ENCODE measurements at regions not wholly inside any gene's neighbourhood (a gene's known extent, or its start where the extent isn't known, plus 50 kb on each side); places are given as distances from the start of the nearest gene placed in this dataset.
A peak's percentile ranks its signal among the peaks of the same experiment; 100 is the strongest.

- Histone ChIP-seq H4K20me1 (ENCODE audit: insufficient read depth, low read length) (no peaks in the 10 kb centered on the region), H3K36me3 (ENCODE audit: insufficient read depth, low read length) (no peaks in the 10 kb centered on the region), H3K9ac (ENCODE audit: low read length) (peak overlapping the region; percentile 9), H3K27me3 (ENCODE audit: insufficient read depth, low read length) (peaks cover 3% of the 10 kb centered on the region), H2AFZ (ENCODE audit: low read depth, low read length) (peak overlapping the region; percentile 67), H3K4me2 (ENCODE audit: low read length) (peak overlapping the region; percentile 77), H3K4me3 (ENCODE audit: insufficient read depth, low read depth, low read length) (peak overlapping the region; percentile 26), H3K4me1 (ENCODE audit: insufficient read depth, low read length) (peaks cover 5% of the 10 kb centered on the region), H3K27ac (ENCODE audit: low read depth, low read length) (no peak overlapping the region), H3K9me3 (ENCODE audit: insufficient read depth, low read depth, low read length) (no peaks in the 10 kb centered on the region), H3K79me2 (ENCODE audit: insufficient read depth, low read length) (no peaks in the 10 kb centered on the region)
- peak overlapping the region; percentile 47 for H3K4me3 Mint-ChIP-seq (ENCODE audit: unreplicated experiment)
- H3K36me3 Mint-ChIP-seq (ENCODE audit: low read depth, unreplicated experiment) = no peaks in the 10 kb centered on the region
- FAIRE-seq (peak; percentile 49), DNase-seq (ENCODE audit: low read depth) (peak; percentile 65)
- H3K27me3 Mint-ChIP-seq (ENCODE audit: low read depth, unreplicated experiment) = peaks cover 8% of the 10 kb centered on the region
- no peaks in the 10 kb centered on the region for H3K9me3 Mint-ChIP-seq (ENCODE audit: unreplicated experiment)
- H3K4me1 Mint-ChIP-seq (ENCODE audit: low read depth, unreplicated experiment) = no peaks in the 10 kb centered on the region
- TF ChIP-seq CTCF (IDR thresholded peaks at IDR 0.05; ENCODE audit: insufficient read depth, low read depth, low read length) = peak; percentile 97
- no peak for TF ChIP-seq EZH2 (IDR thresholded peaks at IDR 0.05; ENCODE audit: insufficient read depth, low read length)
- H3K27ac Mint-ChIP-seq (ENCODE audit: unreplicated experiment) = no peak overlapping the region
Measured at GRCh38 chr6:110039364-110039980, 61.4 kb downstream of the GPR6 start.

DNA sequence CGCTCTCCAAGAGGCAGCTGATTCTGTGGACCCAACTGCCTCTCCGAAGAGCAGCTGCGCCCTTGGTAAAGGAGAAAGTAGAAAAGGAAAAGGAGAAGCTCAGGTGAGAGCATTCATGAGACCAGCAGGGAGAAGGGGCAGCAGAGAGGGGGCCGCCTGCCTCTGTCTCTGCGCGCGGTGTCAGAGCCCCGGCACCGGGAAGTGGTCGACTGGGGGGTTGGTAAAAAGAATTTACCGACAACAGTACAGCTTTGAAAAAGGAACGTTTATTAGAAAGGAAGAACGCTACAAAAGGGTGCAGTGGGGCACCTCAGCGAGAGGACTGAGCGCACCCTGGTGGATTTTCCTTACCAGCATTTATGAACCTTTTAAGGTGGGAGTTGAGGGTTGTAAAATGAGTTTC lies 61.9 kb downstream of the GPR6 start:
- H3K27ac ChIP-seq (ENCODE audit: low read depth, low read length) = no peak overlapping the region
- peak overlapping the region; percentile 9 for H3K9ac ChIP-seq (ENCODE audit: low read length)
- H3K4me1 Mint-ChIP-seq (ENCODE audit: low read depth, unreplicated experiment) = no peaks in the 10 kb centered on the region
- peak overlapping the region; percentile 47 for H3K4me3 Mint-ChIP-seq (ENCODE audit: unreplicated experiment)
- H3K36me3 ChIP-seq (ENCODE audit: insufficient read depth, low read length) = no peaks in the 10 kb centered on the region
- no peaks in the 10 kb centered on the region for H3K79me2 ChIP-seq (ENCODE audit: insufficient read depth, low read length)
- FAIRE-seq (no peak), DNase-seq (ENCODE audit: low read depth) (peak; percentile 14)
- peak overlapping the region; percentile 77 for H3K4me2 ChIP-seq (ENCODE audit: low read length)
- no peaks in the 10 kb centered on the region for H3K9me3 Mint-ChIP-seq (ENCODE audit: unreplicated experiment)
- H3K27ac Mint-ChIP-seq (ENCODE audit: unreplicated experiment) = no peak overlapping the region
- peaks cover 8% of the 10 kb centered on the region for H3K27me3 Mint-ChIP-seq (ENCODE audit: low read depth, unreplicated experiment)
- H4K20me1 ChIP-seq (ENCODE audit: insufficient read depth, low read length) = no peaks in the 10 kb centered on the region
- TF ChIP-seq CTCF (IDR thresholded peaks at IDR 0.05; ENCODE audit: insufficient read depth, low read depth, low read length) (peak; percentile 16), EZH2 (IDR thresholded peaks at IDR 0.05; ENCODE audit: insufficient read depth, low read length) (no peak)
- peaks cover 5% of the 10 kb centered on the region for H3K4me1 ChIP-seq (ENCODE audit: insufficient read depth, low read length)
- peak overlapping the region; percentile 26 for H3K4me3 ChIP-seq (ENCODE audit: insufficient read depth, low read depth, low read length)
- no peaks in the 10 kb centered on the region for H3K9me3 ChIP-seq (ENCODE audit: insufficient read depth, low read depth, low read length)
- no peaks in the 10 kb centered on the region for H3K36me3 Mint-ChIP-seq (ENCODE audit: low read depth, unreplicated experiment)
- peaks cover 3% of the 10 kb centered on the region for H3K27me3 ChIP-seq (ENCODE audit: insufficient read depth, low read length)
- H2AFZ ChIP-seq (ENCODE audit: low read depth, low read length) = peak overlapping the region; percentile 67

DNA sequence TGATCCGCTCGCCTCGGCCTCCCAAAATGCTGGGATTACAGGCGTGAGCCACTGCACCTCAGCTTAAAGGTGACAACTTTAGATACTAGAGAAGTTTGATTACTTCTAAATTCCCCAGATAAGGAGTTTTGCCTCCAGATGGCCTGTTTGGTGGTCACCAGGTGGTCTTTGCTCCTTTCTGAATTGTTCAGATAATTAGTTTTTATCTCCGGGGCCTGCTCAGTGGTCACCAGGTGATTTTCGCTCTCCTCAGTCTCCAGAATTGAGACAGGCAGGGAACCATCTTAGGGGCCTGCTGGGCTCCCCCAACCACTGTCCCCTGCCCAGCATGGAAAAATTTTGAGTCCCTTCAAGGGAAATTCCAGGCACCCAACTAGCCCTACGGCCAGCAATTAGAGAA lies 62.6 kb downstream of the GPR6 start:
- Histone ChIP-seq H3K4me1 (ENCODE audit: insufficient read depth, low read length) (peaks cover 5% of the 10 kb centered on the region), H3K27ac (ENCODE audit: low read depth, low read length) (no peak overlapping the region), H2AFZ (ENCODE audit: low read depth, low read length) (no peak overlapping the region), H3K79me2 (ENCODE audit: insufficient read depth, low read length) (no peaks in the 10 kb centered on the region), H3K4me3 (ENCODE audit: insufficient read depth, low read depth, low read length) (no peak overlapping the region), H4K20me1 (ENCODE audit: insufficient read depth, low read length) (no peaks in the 10 kb centered on the region), H3K27me3 (ENCODE audit: insufficient read depth, low read length) (no peaks in the 10 kb centered on the region), H3K36me3 (ENCODE audit: insufficient read depth, low read length) (no peaks in the 10 kb centered on the region), H3K4me2 (ENCODE audit: low read length) (no peak overlapping the region), H3K9ac (ENCODE audit: low read length) (no peak overlapping the region), H3K9me3 (ENCODE audit: insufficient read depth, low read depth, low read length) (peaks cover 4% of the 10 kb centered on the region)
- FAIRE-seq (no peak), DNase-seq (ENCODE audit: low read depth) (no peak)
- no peak for TF ChIP-seq EZH2 (IDR thresholded peaks at IDR 0.05; ENCODE audit: insufficient read depth, low read length)
- no peaks in the 10 kb centered on the region for H3K9me3 Mint-ChIP-seq (ENCODE audit: unreplicated experiment)
- H3K27me3 Mint-ChIP-seq (ENCODE audit: low read depth, unreplicated experiment) = peaks cover 8% of the 10 kb centered on the region
- H3K4me1 Mint-ChIP-seq (ENCODE audit: low read depth, unreplicated experiment) = no peaks in the 10 kb centered on the region
- no peak overlapping the region for H3K27ac Mint-ChIP-seq (ENCODE audit: unreplicated experiment)
- no peaks in the 10 kb centered on the region for H3K36me3 Mint-ChIP-seq (ENCODE audit: low read depth, unreplicated experiment)
- no peak overlapping the region for H3K4me3 Mint-ChIP-seq (ENCODE audit: unreplicated experiment)
